ENCODE measurements at regions not wholly inside any gene's neighbourhood (a gene's known extent, or its start where the extent isn't known, plus 50 kb on each side); places are given as distances from the start of the nearest gene placed in this dataset.
"Not testable (repeated sequence)": the region's sequence is repeated elsewhere in the genome, so short reads cannot be mapped to it uniquely, and the experiment has no call there.

- H3K36me3 Mint-ChIP-seq = no peaks in the 10 kb centered on the region
- Histone ChIP-seq H3K79me2 (ENCODE audit: insufficient read depth, low read length) (no peaks in the 10 kb centered on the region), H3K9ac (ENCODE audit: insufficient read depth, low read length, poor library complexity, severe bottlenecking) (no peak overlapping the region), H3K36me3 (replicated peaks in 1 of 2; ENCODE audit: control insufficient read depth in 1 of 2, insufficient read depth in 2 of 2, low read length in 2 of 2) (no peaks in the 10 kb centered on the region), H3K27ac (ENCODE audit: low read depth in 1 of 2, low read length in 2 of 2) (no peak overlapping the region), H3K4me3 (replicated peaks in 1 of 3; ENCODE audit: low read depth in 2 of 3, low read length in 3 of 3) (no peak overlapping the region), H2AFZ (ENCODE audit: insufficient read depth, low read depth, low read length, poor library complexity, severe bottlenecking) (no peak overlapping the region), H4K20me1 (ENCODE audit: insufficient read depth, low read length) (no peaks in the 10 kb centered on the region), H3K4me2 (replicated peaks; ENCODE audit: extremely low read depth, low read length, poor library complexity, severe bottlenecking) (no peak overlapping the region), H3K4me1 (ENCODE audit: control insufficient read depth in 1 of 2, insufficient read depth in 2 of 2, low read length in 2 of 2) (no peaks in the 10 kb centered on the region), H3K9me3 (replicated peaks in 1 of 2; ENCODE audit: control insufficient read depth in 1 of 2, insufficient read depth in 1 of 2, low read length in 2 of 2) (peaks cover 0 to 3% of the 10 kb centered on the region in 2 donors), H3K27me3 (ENCODE audit: control insufficient read depth in 2 of 2, insufficient read depth in 2 of 2, low read length in 2 of 2) (no peaks in the 10 kb centered on the region)
- TF ChIP-seq CTCF (IDR thresholded peaks at IDR 0.05) = no peak
- no peak for DNase-seq
- no peak overlapping the region for H3K27ac Mint-ChIP-seq
- H3K27me3 Mint-ChIP-seq (ENCODE audit: low read depth in 3 of 3) = no peaks in the 10 kb centered on the region
- no peak overlapping the region for H3K4me3 Mint-ChIP-seq
- H3K9me3 Mint-ChIP-seq = peaks cover 0 to 8% (median 4%) of the 10 kb centered on the region in 7 donors
- no peaks in the 10 kb centered on the region for H3K4me1 Mint-ChIP-seq
- intact Hi-C loops (cut with micrococcal nuclease) = no loop called here
These were observed 338.1 kb upstream of the SPHKAP start for GRCh38 chr2:228519561-228519960.

- Mint-ChIP-seq H3K36me3 (no peaks in the 10 kb centered on the region), H3K27ac (no peak overlapping the region), H3K27me3 (ENCODE audit: low read depth in 3 of 3) (no peaks in the 10 kb centered on the region), H3K4me1 (no peaks in the 10 kb centered on the region), H3K4me3 (no peak overlapping the region), H3K9me3 (peaks cover 0 to 5% (median 2%) of the 10 kb centered on the region in 7 donors)
- Histone ChIP-seq H4K20me1 (ENCODE audit: insufficient read depth, low read length) (no peaks in the 10 kb centered on the region), H3K9me3 (replicated peaks in 1 of 2; ENCODE audit: control insufficient read depth in 1 of 2, insufficient read depth in 1 of 2, low read length in 2 of 2) (peaks cover 0 to 3% of the 10 kb centered on the region in 2 donors), H3K27me3 (ENCODE audit: control insufficient read depth in 2 of 2, insufficient read depth in 2 of 2, low read length in 2 of 2) (no peaks in the 10 kb centered on the region), H3K79me2 (ENCODE audit: insufficient read depth, low read length) (no peaks in the 10 kb centered on the region), H3K4me3 (replicated peaks in 1 of 3; ENCODE audit: low read depth in 2 of 3, low read length in 3 of 3) (no peak overlapping the region), H3K9ac (ENCODE audit: insufficient read depth, low read length, poor library complexity, severe bottlenecking) (no peak overlapping the region), H2AFZ (ENCODE audit: insufficient read depth, low read depth, low read length, poor library complexity, severe bottlenecking) (no peak overlapping the region), H3K36me3 (replicated peaks in 1 of 2; ENCODE audit: control insufficient read depth in 1 of 2, insufficient read depth in 2 of 2, low read length in 2 of 2) (no peaks in the 10 kb centered on the region), H3K4me2 (replicated peaks; ENCODE audit: extremely low read depth, low read length, poor library complexity, severe bottlenecking) (no peak overlapping the region), H3K4me1 (ENCODE audit: control insufficient read depth in 1 of 2, insufficient read depth in 2 of 2, low read length in 2 of 2) (no peaks in the 10 kb centered on the region), H3K27ac (ENCODE audit: low read depth in 1 of 2, low read length in 2 of 2) (no peak overlapping the region)
- intact Hi-C loops (cut with micrococcal nuclease) = no loop called here
- WGBS (ENCODE audit: insufficient coverage) = no CpG with 5 or more reads among the region's 1 CpG
- DNase-seq = no peak
- TF ChIP-seq CTCF (IDR thresholded peaks at IDR 0.05) = no peak
These were observed 334.5 kb upstream of the SPHKAP start for GRCh38 chr2:228516019-228516418.

GRCh38 chr2:228513480-228513879 is 332.0 kb upstream of the SPHKAP start:
- H3K9me3 Mint-ChIP-seq; H3K36me3 ChIP-seq (replicated peaks in 1 of 2; ENCODE audit: control insufficient read depth in 1 of 2, insufficient read depth in 2 of 2, low read length in 2 of 2); H3K36me3 Mint-ChIP-seq; H3K9me3 ChIP-seq (replicated peaks in 1 of 2; ENCODE audit: control insufficient read depth in 1 of 2, insufficient read depth in 1 of 2, low read length in 2 of 2); H3K27me3 ChIP-seq (ENCODE audit: control insufficient read depth in 2 of 2, insufficient read depth in 2 of 2, low read length in 2 of 2); H2AFZ ChIP-seq (ENCODE audit: insufficient read depth, low read depth, low read length, poor library complexity, severe bottlenecking); H3K4me1 ChIP-seq (ENCODE audit: control insufficient read depth in 1 of 2, insufficient read depth in 2 of 2, low read length in 2 of 2); H3K9ac ChIP-seq (ENCODE audit: insufficient read depth, low read length, poor library complexity, severe bottlenecking); H3K79me2 ChIP-seq (ENCODE audit: insufficient read depth, low read length); H3K4me1 Mint-ChIP-seq; intact Hi-C loops (cut with micrococcal nuclease); H3K4me2 ChIP-seq (replicated peaks; ENCODE audit: extremely low read depth, low read length, poor library complexity, severe bottlenecking); H3K27ac ChIP-seq (ENCODE audit: low read depth in 1 of 2, low read length in 2 of 2); H3K4me3 Mint-ChIP-seq; H3K4me3 ChIP-seq (replicated peaks in 1 of 3; ENCODE audit: low read depth in 2 of 3, low read length in 3 of 3); H3K27me3 Mint-ChIP-seq (ENCODE audit: low read depth in 3 of 3); H4K20me1 ChIP-seq (ENCODE audit: insufficient read depth, low read length); DNase-seq; H3K27ac Mint-ChIP-seq: not testable (repeated sequence)
- WGBS (ENCODE audit: insufficient coverage) = 73% methylated on average over 2 of the region's 4 CpGs

All from CD14-positive monocyte (primary cell).